ENCODE measurements at regions not wholly inside any gene's neighbourhood (a gene's known extent, or its start where the extent isn't known, plus 50 kb on each side); places are given as distances from the start of the nearest gene placed in this dataset.

- no peaks in the 10 kb centered on the region for H4K20me1 ChIP-seq (ENCODE audit: insufficient read depth, low read depth, low read length)
- H3K9me2 ChIP-seq (replicated peaks; ENCODE audit: insufficient read depth, low read length), result no peaks in the 10 kb centered on the region
- no peak overlapping the region for H3K9ac ChIP-seq (ENCODE audit: low read length)
- no peak overlapping the region for H3K4me2 ChIP-seq (ENCODE audit: low read depth, low read length, poor library complexity, severe bottlenecking)
- no peak overlapping the region for H3K4me3 ChIP-seq (ENCODE audit: low read length)
- H3K27me3 ChIP-seq (ENCODE audit: low read length), result no peaks in the 10 kb centered on the region
- no peak overlapping the region for H3K27ac ChIP-seq (ENCODE audit: low read length)
- no peak overlapping the region for H2AFZ ChIP-seq (ENCODE audit: low read length)
- no peaks in the 10 kb centered on the region for H3K4me1 ChIP-seq (ENCODE audit: low read length)
- H3K9me3 ChIP-seq (ENCODE audit: low read length), result no peaks in the 10 kb centered on the region
- H3K79me2 ChIP-seq (ENCODE audit: low read length), result no peaks in the 10 kb centered on the region
- DNase-seq, result no peak
- no peaks in the 10 kb centered on the region for H3K36me3 ChIP-seq (ENCODE audit: insufficient read depth, low read length)
Measured at GRCh38 chr11:69935941-69936505, 116.8 kb upstream of the FGF3 start.

- no peaks in the 10 kb centered on the region for H3K79me2 ChIP-seq (ENCODE audit: low read length)
- H3K4me2 ChIP-seq (ENCODE audit: low read depth, low read length, poor library complexity, severe bottlenecking), result no peak overlapping the region
- no peak overlapping the region for H3K4me3 ChIP-seq (ENCODE audit: low read length)
- H3K9me3 ChIP-seq (ENCODE audit: low read length), result no peaks in the 10 kb centered on the region
- H4K20me1 ChIP-seq (ENCODE audit: insufficient read depth, low read depth, low read length), result no peaks in the 10 kb centered on the region
- H3K36me3 ChIP-seq (ENCODE audit: insufficient read depth, low read length), result no peaks in the 10 kb centered on the region
- no peak overlapping the region for H3K27ac ChIP-seq (ENCODE audit: low read length)
- no peaks in the 10 kb centered on the region for H3K4me1 ChIP-seq (ENCODE audit: low read length)
- no peak for DNase-seq
- H2AFZ ChIP-seq (ENCODE audit: low read length), result no peak overlapping the region
- H3K9ac ChIP-seq (ENCODE audit: low read length), result no peak overlapping the region
- no peaks in the 10 kb centered on the region for H3K9me2 ChIP-seq (replicated peaks; ENCODE audit: insufficient read depth, low read length)
- H3K27me3 ChIP-seq (ENCODE audit: low read length), result no peaks in the 10 kb centered on the region
Measured at GRCh38 chr11:69936771-69937170, 117.6 kb upstream of the FGF3 start.

GRCh38 chr11:69938206-69938605 lies 119.0 kb upstream of the FGF3 start:
- Histone ChIP-seq H3K4me3 (ENCODE audit: low read length) (no peak overlapping the region), H4K20me1 (ENCODE audit: insufficient read depth, low read depth, low read length) (no peaks in the 10 kb centered on the region), H3K79me2 (ENCODE audit: low read length) (no peaks in the 10 kb centered on the region), H3K36me3 (ENCODE audit: insufficient read depth, low read length) (no peaks in the 10 kb centered on the region), H2AFZ (ENCODE audit: low read length) (no peak overlapping the region), H3K4me2 (ENCODE audit: low read depth, low read length, poor library complexity, severe bottlenecking) (no peak overlapping the region), H3K9me3 (ENCODE audit: low read length) (no peaks in the 10 kb centered on the region), H3K9me2 (replicated peaks; ENCODE audit: insufficient read depth, low read length) (no peaks in the 10 kb centered on the region), H3K4me1 (ENCODE audit: low read length) (no peaks in the 10 kb centered on the region), H3K27me3 (ENCODE audit: low read length) (no peaks in the 10 kb centered on the region), H3K9ac (ENCODE audit: low read length) (no peak overlapping the region), H3K27ac (ENCODE audit: low read length) (no peak overlapping the region)
- DNase-seq, result no peak

DNA sequence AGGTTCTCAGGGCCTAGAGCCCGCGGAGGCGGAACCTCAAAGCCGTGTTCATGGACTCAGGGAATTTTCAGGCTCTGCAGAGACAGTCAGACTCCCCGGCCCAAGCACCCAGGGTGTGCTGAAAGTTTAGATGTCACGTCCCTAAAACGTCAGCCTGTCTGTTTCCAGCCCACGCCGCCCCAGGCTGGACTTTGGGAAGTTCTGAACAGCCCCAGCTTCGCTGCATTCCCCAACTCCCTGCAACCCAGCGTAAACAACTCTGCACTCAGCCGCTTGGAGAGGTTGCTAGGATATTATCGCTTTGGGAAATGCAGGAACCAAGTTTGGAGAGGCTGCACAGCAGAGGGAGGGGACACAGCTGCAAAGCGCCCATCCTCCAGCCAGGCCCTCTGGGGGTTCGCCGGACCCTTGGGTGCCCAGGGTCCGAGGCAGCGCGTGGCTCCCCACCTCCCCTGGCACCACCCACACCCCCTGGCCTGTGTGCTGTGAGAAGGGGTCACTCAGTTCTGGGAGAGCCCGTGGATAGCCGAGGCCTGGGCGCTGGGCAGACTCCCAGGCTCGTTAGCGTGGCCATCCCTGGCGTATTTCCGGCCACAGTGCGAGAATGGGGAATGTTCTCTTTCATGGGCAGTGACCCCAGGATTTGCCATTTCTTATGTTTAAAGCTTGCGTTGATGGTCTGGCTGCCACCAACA lies 120.5 kb upstream of the FGF3 start:
- Histone ChIP-seq H3K79me2 (ENCODE audit: low read length) (no peaks in the 10 kb centered on the region), H3K9ac (ENCODE audit: low read length) (no peak overlapping the region), H3K4me2 (ENCODE audit: low read depth, low read length, poor library complexity, severe bottlenecking) (no peak overlapping the region), H3K27ac (ENCODE audit: low read length) (no peak overlapping the region), H3K27me3 (ENCODE audit: low read length) (no peaks in the 10 kb centered on the region), H3K9me3 (ENCODE audit: low read length) (no peaks in the 10 kb centered on the region), H3K4me3 (ENCODE audit: low read length) (no peak overlapping the region), H2AFZ (ENCODE audit: low read length) (no peak overlapping the region), H3K4me1 (ENCODE audit: low read length) (no peaks in the 10 kb centered on the region), H3K9me2 (replicated peaks; ENCODE audit: insufficient read depth, low read length) (no peaks in the 10 kb centered on the region), H3K36me3 (ENCODE audit: insufficient read depth, low read length) (no peaks in the 10 kb centered on the region), H4K20me1 (ENCODE audit: insufficient read depth, low read depth, low read length) (no peaks in the 10 kb centered on the region)
- no peak for DNase-seq

DNA sequence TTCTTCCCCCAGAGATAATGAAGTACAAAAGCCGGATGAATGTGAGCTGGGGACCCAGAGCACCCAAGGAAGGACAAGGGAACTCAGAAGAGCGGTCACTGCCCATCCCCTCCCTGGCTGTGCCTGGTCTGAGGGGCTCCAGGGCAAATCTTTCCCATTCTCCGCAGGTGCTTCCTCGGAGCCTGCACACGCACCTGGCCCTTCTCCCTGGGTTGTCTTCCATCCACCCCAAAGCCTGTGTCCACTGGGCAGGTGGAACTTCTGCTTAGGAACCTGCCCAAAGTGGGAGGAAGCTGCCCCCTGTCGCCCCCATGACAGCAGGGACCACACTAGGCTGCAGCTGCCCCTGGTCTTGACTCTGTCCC lies 121.0 kb upstream of the FGF3 start:
- Histone ChIP-seq H3K36me3 (ENCODE audit: insufficient read depth, low read length) (no peaks in the 10 kb centered on the region), H3K4me1 (ENCODE audit: low read length) (no peaks in the 10 kb centered on the region), H3K79me2 (ENCODE audit: low read length) (no peaks in the 10 kb centered on the region), H3K27me3 (ENCODE audit: low read length) (no peaks in the 10 kb centered on the region), H2AFZ (ENCODE audit: low read length) (no peak overlapping the region), H3K9me2 (replicated peaks; ENCODE audit: insufficient read depth, low read length) (no peaks in the 10 kb centered on the region), H4K20me1 (ENCODE audit: insufficient read depth, low read depth, low read length) (no peaks in the 10 kb centered on the region), H3K9ac (ENCODE audit: low read length) (no peak overlapping the region), H3K4me3 (ENCODE audit: low read length) (no peak overlapping the region), H3K9me3 (ENCODE audit: low read length) (no peaks in the 10 kb centered on the region), H3K27ac (ENCODE audit: low read length) (no peak overlapping the region), H3K4me2 (ENCODE audit: low read depth, low read length, poor library complexity, severe bottlenecking) (no peak overlapping the region)
- DNase-seq, result no peak

DNA sequence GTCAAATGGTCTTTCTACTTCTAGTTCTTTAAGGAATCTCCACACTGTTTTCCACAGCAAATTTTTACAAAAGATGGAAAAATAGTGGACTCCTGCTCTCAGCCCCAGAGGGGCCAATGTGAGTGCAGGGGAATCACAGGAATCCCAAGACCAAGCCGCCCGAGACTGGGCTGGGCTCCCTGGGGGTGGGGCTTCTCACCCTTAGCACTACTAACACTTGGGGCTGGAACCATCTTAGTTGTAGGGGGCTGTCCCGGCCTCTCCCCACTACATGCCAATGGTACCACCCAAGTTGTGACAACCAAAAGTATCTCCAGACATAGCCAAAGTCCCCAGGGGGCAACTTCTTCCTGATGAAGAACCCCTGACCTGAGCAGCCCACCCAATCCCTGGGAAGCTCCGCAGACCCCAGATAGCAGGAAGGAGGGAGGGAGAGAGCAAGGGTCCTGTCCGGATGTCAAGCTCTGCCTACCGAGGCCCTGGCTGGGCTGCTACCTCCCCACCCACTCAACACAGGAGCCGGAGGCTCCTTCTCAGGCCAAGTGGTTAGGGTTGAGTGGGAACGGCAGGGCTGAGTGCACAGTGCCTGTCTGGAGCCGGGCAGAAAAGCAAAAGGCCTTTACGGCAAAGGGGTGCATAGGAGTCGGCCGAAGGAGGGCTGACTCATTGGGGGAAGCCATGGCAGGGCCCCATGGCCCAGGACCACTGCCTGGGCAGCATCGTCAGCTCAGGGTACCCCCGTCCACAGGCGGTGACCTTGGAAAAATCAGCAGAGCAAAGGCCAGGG lies 122.5 kb upstream of the FGF3 start:
- Histone ChIP-seq H3K4me2 (ENCODE audit: low read depth, low read length, poor library complexity, severe bottlenecking) (no peak overlapping the region), H3K9me2 (replicated peaks; ENCODE audit: insufficient read depth, low read length) (no peaks in the 10 kb centered on the region), H3K36me3 (ENCODE audit: insufficient read depth, low read length) (no peaks in the 10 kb centered on the region), H3K4me3 (ENCODE audit: low read length) (no peak overlapping the region), H4K20me1 (ENCODE audit: insufficient read depth, low read depth, low read length) (no peaks in the 10 kb centered on the region), H2AFZ (ENCODE audit: low read length) (no peak overlapping the region), H3K9ac (ENCODE audit: low read length) (no peak overlapping the region), H3K27me3 (ENCODE audit: low read length) (no peaks in the 10 kb centered on the region), H3K9me3 (ENCODE audit: low read length) (no peaks in the 10 kb centered on the region), H3K4me1 (ENCODE audit: low read length) (no peaks in the 10 kb centered on the region), H3K27ac (ENCODE audit: low read length) (no peak overlapping the region), H3K79me2 (ENCODE audit: low read length) (no peaks in the 10 kb centered on the region)
- DNase-seq, result no peak

DNA sequence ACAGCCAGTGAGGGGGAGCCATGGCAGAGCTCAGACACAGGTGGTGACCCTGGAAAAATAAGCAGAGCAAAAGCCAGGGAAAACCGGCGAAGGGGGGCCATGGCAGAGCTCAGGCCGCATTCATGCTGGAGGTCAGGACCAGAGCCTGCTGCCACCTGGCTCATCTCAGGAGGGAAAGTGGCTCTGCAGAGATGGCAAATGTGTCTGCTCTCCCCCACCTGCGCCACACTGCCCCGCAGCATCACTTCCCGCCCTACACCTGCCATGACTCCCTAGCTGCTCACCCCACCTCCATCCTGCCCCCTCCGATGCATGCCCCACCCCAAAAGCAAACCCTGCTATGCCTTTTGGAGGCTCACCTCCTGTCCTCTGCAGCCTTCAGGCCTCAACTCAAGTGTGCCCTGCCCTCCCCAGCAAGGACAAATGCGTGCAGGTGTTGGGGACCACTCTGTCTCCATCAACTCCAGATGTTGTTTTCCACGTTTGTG lies 123.2 kb upstream of the FGF3 start:
- no peak overlapping the region for H3K9ac ChIP-seq (ENCODE audit: low read length)
- H3K4me1 ChIP-seq (ENCODE audit: low read length), result no peaks in the 10 kb centered on the region
- H2AFZ ChIP-seq (ENCODE audit: low read length), result no peak overlapping the region
- no peak overlapping the region for H3K4me2 ChIP-seq (ENCODE audit: low read depth, low read length, poor library complexity, severe bottlenecking)
- no peak overlapping the region for H3K4me3 ChIP-seq (ENCODE audit: low read length)
- no peaks in the 10 kb centered on the region for H4K20me1 ChIP-seq (ENCODE audit: insufficient read depth, low read depth, low read length)
- no peaks in the 10 kb centered on the region for H3K27me3 ChIP-seq (ENCODE audit: low read length)
- no peaks in the 10 kb centered on the region for H3K9me3 ChIP-seq (ENCODE audit: low read length)
- H3K79me2 ChIP-seq (ENCODE audit: low read length), result no peaks in the 10 kb centered on the region
- no peaks in the 10 kb centered on the region for H3K36me3 ChIP-seq (ENCODE audit: insufficient read depth, low read length)
- DNase-seq, result no peak
- no peak overlapping the region for H3K27ac ChIP-seq (ENCODE audit: low read length)
- H3K9me2 ChIP-seq (replicated peaks; ENCODE audit: insufficient read depth, low read length), result no peaks in the 10 kb centered on the region

GRCh38 chr11:69943066-69943465 lies 123.8 kb upstream of the FGF3 start:
- DNase-seq, result peak; percentile 50
- H3K4me1 ChIP-seq (ENCODE audit: low read length), result no peaks in the 10 kb centered on the region
- H2AFZ ChIP-seq (ENCODE audit: low read length), result no peak overlapping the region
- no peaks in the 10 kb centered on the region for H3K9me3 ChIP-seq (ENCODE audit: low read length)
- no peak overlapping the region for H3K4me3 ChIP-seq (ENCODE audit: low read length)
- H4K20me1 ChIP-seq (ENCODE audit: insufficient read depth, low read depth, low read length), result no peaks in the 10 kb centered on the region
- no peaks in the 10 kb centered on the region for H3K36me3 ChIP-seq (ENCODE audit: insufficient read depth, low read length)
- no peaks in the 10 kb centered on the region for H3K9me2 ChIP-seq (replicated peaks; ENCODE audit: insufficient read depth, low read length)
- H3K27ac ChIP-seq (ENCODE audit: low read length), result no peak overlapping the region
- no peaks in the 10 kb centered on the region for H3K79me2 ChIP-seq (ENCODE audit: low read length)
- H3K4me2 ChIP-seq (ENCODE audit: low read depth, low read length, poor library complexity, severe bottlenecking), result no peak overlapping the region
- no peaks in the 10 kb centered on the region for H3K27me3 ChIP-seq (ENCODE audit: low read length)
- H3K9ac ChIP-seq (ENCODE audit: low read length), result no peak overlapping the region
